Fibroblast of pulmonary artery (primary cell): ENCODE measurements at regions not wholly inside any gene's neighbourhood (a gene's known extent, or its start where the extent isn't known, plus 50 kb on each side); places are given as distances from the start of the nearest gene placed in this dataset.
"Not testable (repeated sequence)": the region's sequence is repeated elsewhere in the genome, so short reads cannot be mapped to it uniquely, and the experiment has no call there.

Experiments used
- DNase-seq: peaks from one replicate; pipeline ENCODE4 v3.0.0-alpha.2; 2010; ENCODE audit warnings: low read depth
- H3K4me3 ChIP-seq: replicated peaks from 2 replicates; pipeline ENCODE4 v1.5.1; 2011; ENCODE audit warnings: low read depth, mild to moderate bottlenecking, control low read depth, low read length, moderate library complexity
- TF ChIP-seq, protein P1 (sequence below): IDR thresholded peaks from 2 replicates; pipeline ENCODE4 v1.5.1; 2011; ENCODE audit warnings: mild to moderate bottlenecking, control low read depth, low read length, inconsistent platforms; ENCODE audit errors: missing control alignments

DNA sequence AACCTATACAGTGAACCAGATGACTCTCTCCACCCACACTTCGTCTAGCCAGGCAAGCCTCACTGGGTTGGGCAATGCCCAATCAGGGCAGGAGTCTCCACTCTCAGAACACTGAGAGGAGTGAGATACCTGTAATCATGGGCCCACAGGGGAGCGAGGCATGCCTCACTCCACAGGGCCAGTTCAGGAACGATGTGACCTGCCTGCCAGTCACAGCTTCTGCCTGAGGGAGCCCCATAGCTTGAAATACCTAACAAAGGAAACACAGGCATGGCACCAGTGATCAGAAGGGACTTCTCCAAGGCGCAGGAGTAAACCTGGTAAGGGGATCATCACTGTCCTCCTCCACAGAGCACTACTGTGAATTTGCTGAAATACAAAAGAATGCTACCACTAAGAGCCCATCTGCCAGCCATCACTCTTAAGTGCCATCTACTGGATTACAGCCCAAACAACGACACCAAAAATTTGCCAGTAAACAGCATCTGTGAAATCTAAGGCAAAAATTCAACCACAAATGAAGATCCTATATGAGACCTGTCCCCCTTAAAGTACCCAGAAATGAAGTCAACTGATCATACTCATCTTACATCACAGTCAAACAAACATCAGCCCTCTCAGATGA is 689.9 kb upstream of the SEMA6D start:
- DNase-seq, result no peak
- TF ChIP-seq, protein P1, sequence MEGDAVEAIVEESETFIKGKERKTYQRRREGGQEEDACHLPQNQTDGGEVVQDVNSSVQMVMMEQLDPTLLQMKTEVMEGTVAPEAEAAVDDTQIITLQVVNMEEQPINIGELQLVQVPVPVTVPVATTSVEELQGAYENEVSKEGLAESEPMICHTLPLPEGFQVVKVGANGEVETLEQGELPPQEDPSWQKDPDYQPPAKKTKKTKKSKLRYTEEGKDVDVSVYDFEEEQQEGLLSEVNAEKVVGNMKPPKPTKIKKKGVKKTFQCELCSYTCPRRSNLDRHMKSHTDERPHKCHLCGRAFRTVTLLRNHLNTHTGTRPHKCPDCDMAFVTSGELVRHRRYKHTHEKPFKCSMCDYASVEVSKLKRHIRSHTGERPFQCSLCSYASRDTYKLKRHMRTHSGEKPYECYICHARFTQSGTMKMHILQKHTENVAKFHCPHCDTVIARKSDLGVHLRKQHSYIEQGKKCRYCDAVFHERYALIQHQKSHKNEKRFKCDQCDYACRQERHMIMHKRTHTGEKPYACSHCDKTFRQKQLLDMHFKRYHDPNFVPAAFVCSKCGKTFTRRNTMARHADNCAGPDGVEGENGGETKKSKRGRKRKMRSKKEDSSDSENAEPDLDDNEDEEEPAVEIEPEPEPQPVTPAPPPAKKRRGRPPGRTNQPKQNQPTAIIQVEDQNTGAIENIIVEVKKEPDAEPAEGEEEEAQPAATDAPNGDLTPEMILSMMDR, result no peak
- no peak overlapping the region for H3K4me3 ChIP-seq

- H3K4me3 ChIP-seq, result no peak overlapping the region
- no peak for DNase-seq
- TF ChIP-seq, protein P1, result no peak
Observed at GRCh38 chr15:47035475-47036406, 681.6 kb upstream of the SEMA6D start.

- H3K4me3 ChIP-seq, result no peak overlapping the region
- TF ChIP-seq, protein P1, result no peak
- DNase-seq, result no peak
Observed at GRCh38 chr15:47037003-47037402, 680.3 kb upstream of the SEMA6D start.

DNA sequence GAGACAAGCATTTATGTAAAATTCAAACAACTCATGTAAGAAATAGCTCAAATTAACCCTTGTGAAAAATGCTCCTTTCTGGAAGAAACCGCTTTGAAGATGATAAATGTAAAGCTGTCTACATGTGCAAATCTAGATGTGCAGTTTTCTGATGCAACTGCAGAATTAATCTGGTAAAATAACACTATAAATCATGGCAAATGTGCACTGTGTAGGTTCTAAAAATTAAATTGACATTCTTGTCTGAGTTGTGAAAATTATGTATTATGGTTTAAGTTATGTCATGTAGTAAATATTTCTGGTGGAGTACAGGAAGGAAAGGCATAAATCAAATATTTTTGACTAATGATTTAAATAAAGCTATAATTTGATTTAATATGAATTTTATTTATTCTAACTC is 678.1 kb upstream of the SEMA6D start:
- H3K4me3 ChIP-seq, result no peak overlapping the region
- TF ChIP-seq, protein P1, result no peak
- no peak for DNase-seq

DNA sequence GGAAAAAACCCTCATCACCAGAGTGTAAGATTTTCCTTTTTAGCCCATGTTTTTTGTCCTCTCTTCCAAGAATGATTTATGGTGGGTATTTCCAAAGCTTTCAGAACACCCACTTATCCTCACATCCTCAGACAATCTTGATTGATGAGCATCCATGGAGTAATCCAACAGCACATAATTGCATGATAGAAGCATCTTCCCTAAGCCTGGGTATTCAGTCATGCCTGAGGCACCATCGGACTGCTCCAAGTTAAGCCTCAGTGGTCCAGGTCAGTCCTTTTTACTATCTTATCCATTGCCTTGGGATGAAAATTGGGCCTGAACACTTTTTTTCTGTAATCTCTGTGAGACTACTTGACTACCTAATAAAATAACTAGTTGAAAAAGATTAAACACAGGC is 676.0 kb upstream of the SEMA6D start:
- no peak overlapping the region for H3K4me3 ChIP-seq
- DNase-seq, result no peak
- TF ChIP-seq, protein P1, result no peak

GRCh38 chr15:47047981-47048380 is 669.3 kb upstream of the SEMA6D start:
- not testable (repeated sequence) for H3K4me3 ChIP-seq, DNase-seq

- H3K4me3 ChIP-seq, result no peak overlapping the region
- DNase-seq, result no peak
- TF ChIP-seq, protein P1, result no peak
Observed at GRCh38 chr15:47066392-47066791, 650.9 kb upstream of the SEMA6D start.

- DNase-seq, result not testable (repeated sequence)
Observed at GRCh38 chr15:47077846-47078245, 639.5 kb upstream of the SEMA6D start.

More at GRCh38 chr15:47077846-47078245, 639.5 kb upstream of the SEMA6D start:
- H3K4me3 ChIP-seq, result not testable (repeated sequence)
